Limb (tissue), 2 donors: ENCODE measurements at regions not wholly inside any gene's neighbourhood (a gene's known extent, or its start where the extent isn't known, plus 50 kb on each side); places are given as distances from the start of the nearest gene placed in this dataset.
"Not testable (repeated sequence)": the region's sequence is repeated elsewhere in the genome, so short reads cannot be mapped to it uniquely, and the experiment has no call there.

Experiments
- DNase-seq, 2 donors: peaks; one replicate each; pipeline ENCODE4 v3.0.0-alpha.2; 2016; ENCODE audit errors: extremely low spot score in 2 of 2

DNA sequence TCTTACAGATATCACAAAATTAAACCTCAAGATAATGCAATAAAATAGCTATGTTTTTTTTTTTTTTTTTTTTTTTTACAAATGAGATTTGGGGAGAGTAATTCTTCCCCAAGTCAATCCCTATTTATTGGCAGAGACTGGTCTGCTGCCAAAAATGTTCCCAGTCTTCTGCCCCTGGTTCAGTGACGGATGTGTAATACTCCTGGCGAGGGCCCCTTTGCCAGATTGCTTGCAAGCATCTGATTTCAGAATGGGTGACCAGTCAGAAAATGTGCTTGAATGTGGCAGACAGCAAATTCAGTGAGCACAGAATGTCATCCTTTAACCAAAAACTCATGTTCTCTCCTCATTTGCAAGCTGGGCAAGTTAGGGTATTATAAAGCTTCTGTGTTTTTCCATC lies 363.8 kb upstream of the MTNR1B start:
- DNase-seq, result no peak

GRCh38 chr11:92607969-92608722 lies 361.3 kb upstream of the MTNR1B start:
- no peak for DNase-seq

- no peak for DNase-seq
Measured at GRCh38 chr11:92611157-92611556, 358.3 kb upstream of the MTNR1B start.

GRCh38 chr11:92618020-92618419 lies 351.4 kb upstream of the MTNR1B start:
- DNase-seq, result not testable (repeated sequence)

DNA sequence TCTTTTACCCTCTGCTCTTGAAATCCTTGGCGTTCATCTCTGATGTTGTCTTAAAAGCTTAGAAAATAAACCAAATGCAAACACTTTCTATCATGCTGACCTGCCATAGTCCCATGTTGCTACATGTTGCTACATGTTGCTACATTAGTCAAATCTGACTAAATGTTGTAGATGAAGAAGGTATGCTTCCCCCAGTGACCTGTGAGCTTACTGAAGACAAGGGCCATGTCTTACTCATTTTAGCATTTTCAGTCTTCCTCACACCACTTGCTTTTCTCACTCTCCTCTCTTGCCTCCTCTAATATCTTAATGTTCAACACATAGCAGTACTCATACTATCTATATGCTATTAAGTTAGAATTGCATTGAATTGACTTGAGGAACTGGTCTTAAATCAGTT lies 346.4 kb upstream of the MTNR1B start:
- no peak for DNase-seq

- no peak for DNase-seq
Measured at GRCh38 chr11:92625894-92626293, 343.6 kb upstream of the MTNR1B start.

GRCh38 chr11:92626624-92627023 lies 342.8 kb upstream of the MTNR1B start:
- no peak for DNase-seq

GRCh38 chr11:92627615-92628256 lies 341.7 kb upstream of the MTNR1B start:
- no peak for DNase-seq

GRCh38 chr11:92628401-92629292 lies 340.8 kb upstream of the MTNR1B start:
- DNase-seq, result no peak

DNA sequence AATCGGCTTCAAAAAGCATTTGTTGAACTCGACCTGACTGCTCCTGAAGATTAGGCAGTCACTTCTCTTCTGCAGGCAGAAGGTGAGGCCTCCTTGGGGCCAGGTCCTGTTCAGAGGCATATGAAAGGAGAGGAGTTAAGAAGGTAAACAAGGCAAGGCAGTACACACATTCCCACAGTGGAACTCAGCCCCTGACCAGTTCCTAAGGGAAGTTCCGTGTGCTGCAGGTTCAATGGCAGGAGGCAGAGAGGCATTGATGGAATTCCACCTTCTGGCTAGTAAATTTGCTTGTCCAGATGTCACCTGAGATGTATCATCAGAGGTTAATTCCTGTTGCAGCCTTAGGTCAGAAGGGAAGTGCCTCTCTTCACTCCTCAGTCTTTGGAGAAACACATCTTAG lies 337.0 kb upstream of the MTNR1B start:
- DNase-seq, result no peak

- no peak for DNase-seq
Measured at GRCh38 chr11:92633820-92634219, 335.6 kb upstream of the MTNR1B start.

GRCh38 chr11:92636543-92637188 lies 332.8 kb upstream of the MTNR1B start:
- DNase-seq, result no peak

DNA sequence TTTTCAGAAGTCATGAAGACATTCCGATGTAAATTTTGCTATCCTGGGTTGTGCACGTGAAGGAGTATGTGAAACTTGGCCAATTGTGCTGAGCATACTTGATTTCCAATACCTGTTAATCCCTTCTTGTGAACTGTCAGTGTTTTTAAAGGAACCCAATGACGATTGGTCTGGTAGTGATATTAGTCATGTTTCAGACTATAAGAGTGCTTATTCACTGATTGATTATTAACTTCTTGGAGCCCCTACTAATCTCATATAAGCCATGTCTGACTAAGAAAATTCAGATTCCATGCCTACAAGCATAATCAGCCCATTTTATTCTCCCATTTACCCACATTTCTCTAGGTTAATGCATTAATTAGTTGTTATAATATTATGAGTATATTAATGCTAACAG lies 330.8 kb upstream of the MTNR1B start:
- DNase-seq, result no peak

DNA sequence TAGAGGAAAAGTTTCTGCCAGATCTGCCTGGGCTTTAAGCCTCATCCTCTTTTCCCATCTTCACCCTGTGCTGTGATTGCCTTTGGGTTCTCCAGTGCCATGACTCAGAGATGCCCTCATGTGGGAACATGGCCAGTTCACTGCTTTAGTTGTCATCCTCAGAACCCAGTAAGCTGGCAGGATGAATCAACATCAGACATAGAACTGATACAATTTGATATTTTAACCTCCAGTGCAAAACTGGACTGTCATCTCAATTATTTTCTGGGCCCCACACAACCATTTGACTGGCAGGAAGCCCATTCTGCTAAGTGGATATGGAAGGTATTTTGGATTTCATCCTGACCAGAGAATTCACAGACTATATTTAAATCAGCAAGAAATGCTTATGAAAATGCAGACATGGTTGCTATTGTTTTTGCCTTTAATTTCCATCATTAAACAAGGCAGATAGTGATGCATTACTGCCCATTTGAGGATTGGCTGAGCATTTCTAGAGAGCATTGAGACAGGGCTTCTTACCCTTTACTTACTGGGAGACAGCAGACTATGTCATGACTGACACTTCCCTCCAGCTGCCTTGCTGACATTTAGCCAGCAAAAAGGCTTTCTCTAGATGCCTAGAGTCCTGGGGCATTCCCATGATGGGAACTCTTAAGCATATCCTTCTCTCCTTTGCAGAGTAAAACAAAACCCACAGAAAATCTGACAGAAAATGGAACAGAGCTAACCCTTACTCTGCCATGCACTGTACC lies 327.1 kb upstream of the MTNR1B start:
- DNase-seq, result no peak

- no peak for DNase-seq
Measured at GRCh38 chr11:92643827-92644226, 325.6 kb upstream of the MTNR1B start.

- no peak for DNase-seq
Measured at GRCh38 chr11:92644595-92645445, 324.6 kb upstream of the MTNR1B start.

- DNase-seq, result no peak
Measured at GRCh38 chr11:92651159-92651558, 318.3 kb upstream of the MTNR1B start.

- DNase-seq, result no peak
Measured at GRCh38 chr11:92653454-92653853, 316.0 kb upstream of the MTNR1B start.

DNA sequence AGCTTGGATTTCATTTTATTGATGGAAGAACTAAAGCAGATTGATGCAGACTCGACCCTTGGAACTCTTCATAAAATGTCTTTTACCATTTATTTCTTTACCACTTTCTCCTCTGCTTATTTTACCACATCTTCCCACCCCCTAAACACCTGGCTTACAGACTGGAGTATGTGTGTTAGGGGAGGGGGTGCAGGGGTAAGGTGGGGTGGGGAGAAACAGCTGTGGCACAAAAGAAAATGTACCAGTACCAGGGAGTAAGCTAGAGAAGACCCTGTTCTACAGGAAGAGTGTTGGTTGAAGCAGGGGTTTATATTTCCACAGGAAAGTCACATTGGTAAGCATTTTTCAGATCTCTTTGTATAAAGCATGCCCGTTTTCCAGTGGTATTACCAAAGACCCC lies 312.7 kb upstream of the MTNR1B start:
- no peak for DNase-seq

GRCh38 chr11:92657226-92657625 lies 312.2 kb upstream of the MTNR1B start:
- no peak for DNase-seq
